ENCODE measurements at regions not wholly inside any gene's neighbourhood (a gene's known extent, or its start where the extent isn't known, plus 50 kb on each side); places are given as distances from the start of the nearest gene placed in this dataset.

GRCh38 chr22:27507935-27508526 lies 293.5 kb downstream of the MN1 start:
- TF ChIP-seq, protein P1, sequence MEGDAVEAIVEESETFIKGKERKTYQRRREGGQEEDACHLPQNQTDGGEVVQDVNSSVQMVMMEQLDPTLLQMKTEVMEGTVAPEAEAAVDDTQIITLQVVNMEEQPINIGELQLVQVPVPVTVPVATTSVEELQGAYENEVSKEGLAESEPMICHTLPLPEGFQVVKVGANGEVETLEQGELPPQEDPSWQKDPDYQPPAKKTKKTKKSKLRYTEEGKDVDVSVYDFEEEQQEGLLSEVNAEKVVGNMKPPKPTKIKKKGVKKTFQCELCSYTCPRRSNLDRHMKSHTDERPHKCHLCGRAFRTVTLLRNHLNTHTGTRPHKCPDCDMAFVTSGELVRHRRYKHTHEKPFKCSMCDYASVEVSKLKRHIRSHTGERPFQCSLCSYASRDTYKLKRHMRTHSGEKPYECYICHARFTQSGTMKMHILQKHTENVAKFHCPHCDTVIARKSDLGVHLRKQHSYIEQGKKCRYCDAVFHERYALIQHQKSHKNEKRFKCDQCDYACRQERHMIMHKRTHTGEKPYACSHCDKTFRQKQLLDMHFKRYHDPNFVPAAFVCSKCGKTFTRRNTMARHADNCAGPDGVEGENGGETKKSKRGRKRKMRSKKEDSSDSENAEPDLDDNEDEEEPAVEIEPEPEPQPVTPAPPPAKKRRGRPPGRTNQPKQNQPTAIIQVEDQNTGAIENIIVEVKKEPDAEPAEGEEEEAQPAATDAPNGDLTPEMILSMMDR (IDR thresholded peaks at IDR 0.05; ENCODE audit: low read length): no peak
- TF ChIP-seq EZH2 (IDR thresholded peaks at IDR 0.05; ENCODE audit: borderline replicate concordance, low read length): no peak

Data from OCI-LY1 (cell line).